IMR-90 (cell line): ENCODE measurements at regions not wholly inside any gene's neighbourhood (a gene's known extent, or its start where the extent isn't known, plus 50 kb on each side); places are given as distances from the start of the nearest gene placed in this dataset.

Source experiments
- ATAC-seq: fragments of 200-7000 bp; cut with Tn5 transposase; 2 replicates; pipeline ENCODE4 v1.9.1; 2020; ENCODE audit warnings: low read depth, mild to moderate bottlenecking, moderate library complexity
- BruUV-seq: library from RNA; stranded (reverse); fragments of 400-500 nt; replicated peaks from 2 replicates; lab custom pipeline; 2021; lab: Mats Ljungman, UMichigan
- CTCF ChIA-PET: fragments of 300-600 bp; formaldehyde crosslinking; extraction: SDS; loops from one replicate; lab custom pipeline; 2021; ENCODE audit warnings: antibody characterized with exemption; lab: Yijun Ruan, JAX
- POLR2A ChIA-PET: fragments of 300-600 bp; sonication (Branson Sonifier 250); formaldehyde crosslinking; loops from one replicate; lab custom pipeline; 2022; ENCODE audit warnings: antibody characterized with exemption; ENCODE audit not compliant: unreplicated experiment; lab: Charles Lee
- DNase-seq: peaks from one replicate; pipeline ENCODE4 v3.0.0; 2013
- H2AFZ ChIP-seq: replicated peaks from 2 replicates; pipeline ENCODE3; 2013; ENCODE audit warnings: low read length, mild to moderate bottlenecking; ENCODE audit not compliant: poor library complexity
- H2AK5ac ChIP-seq: 2 replicates; pipeline ENCODE4 v1.6.1; 2013; ENCODE audit warnings: low read depth, low read length, inconsistent platforms
- H2AK9ac ChIP-seq: replicated peaks from 2 replicates; pipeline ENCODE3; 2013; ENCODE audit warnings: mild to moderate bottlenecking, low read depth, low read length, moderate library complexity; ENCODE audit not compliant: poor library complexity
- H2BK120ac ChIP-seq: 2 replicates; pipeline ENCODE4 v1.6.1; 2013; ENCODE audit warnings: low read depth, low read length, inconsistent platforms
- H2BK15ac ChIP-seq: 3 replicates; pipeline ENCODE4 v1.6.1; 2013; ENCODE audit warnings: low read depth, low read length, inconsistent platforms
- H2BK20ac ChIP-seq: 2 replicates; pipeline ENCODE4 v1.6.1; 2013; ENCODE audit warnings: low read depth, mild to moderate bottlenecking, inconsistent platforms, low read length, moderate library complexity
- H2BK5ac ChIP-seq: 2 replicates; pipeline ENCODE4 v1.6.1; 2013; ENCODE audit warnings: mild to moderate bottlenecking, low read depth, low read length, inconsistent platforms; ENCODE audit not compliant: poor library complexity, severe bottlenecking
- H3K14ac ChIP-seq: replicated peaks from 2 replicates; pipeline ENCODE4 v1.6.1; 2013; ENCODE audit warnings: low read depth, low read length, inconsistent platforms
- H3K18ac ChIP-seq: 2 replicates; pipeline ENCODE4 v1.6.1; 2013; ENCODE audit warnings: low read depth, low read length, control low read depth
- H3K23ac ChIP-seq: 2 replicates; pipeline ENCODE4 v1.6.1; 2013; ENCODE audit warnings: low read depth, low read length, inconsistent platforms
- H3K27ac ChIP-seq: 2 replicates; pipeline ENCODE4 v1.5.1; 2013; ENCODE audit warnings: mild to moderate bottlenecking, control low read depth, low read length; ENCODE audit not compliant: insufficient read depth
- H3K27me3 ChIP-seq: 2 replicates; pipeline ENCODE4 v1.6.1; 2013; ENCODE audit warnings: low read length; ENCODE audit not compliant: control insufficient read depth, insufficient read depth
- H3K36me3 ChIP-seq: 2 replicates; pipeline ENCODE4 v1.6.1; 2013; ENCODE audit warnings: low read length, mixed read lengths; ENCODE audit not compliant: control insufficient read depth, insufficient read depth
- H3K4ac ChIP-seq: 2 replicates; pipeline ENCODE4 v1.6.1; 2013; ENCODE audit warnings: low read depth, low read length, inconsistent platforms
- H3K4me1 ChIP-seq: 2 replicates; pipeline ENCODE4 v1.6.1; 2013; ENCODE audit warnings: low read length, mixed read lengths; ENCODE audit not compliant: control insufficient read depth, insufficient read depth
- H3K4me2 ChIP-seq: 2 replicates; pipeline ENCODE4 v1.6.1; 2013; ENCODE audit warnings: low read depth, mild to moderate bottlenecking, control low read depth, low read length, moderate library complexity
- H3K4me3 ChIP-seq: 2 replicates; pipeline ENCODE4 v1.5.1; 2013; ENCODE audit warnings: low read depth, mild to moderate bottlenecking, control low read depth, low read length, moderate library complexity; ENCODE audit not compliant: insufficient read depth
- H3K56ac ChIP-seq: 2 replicates; pipeline ENCODE4 v1.6.1; 2013; ENCODE audit warnings: low read length, inconsistent platforms; ENCODE audit not compliant: insufficient read depth; ENCODE audit errors: extremely low read depth
- H3K79me1 ChIP-seq, 2 experiments: 2 replicates each; pipeline ENCODE4 v1.6.1; 2013; ENCODE audit warnings: low read length in 2 of 2, inconsistent platforms in 1 of 2, low read depth in 1 of 2
- H3K9ac ChIP-seq: 2 replicates; pipeline ENCODE4 v1.6.1; 2013; ENCODE audit warnings: low read depth, low read length, control low read depth
- H3K9me1 ChIP-seq: 2 replicates; pipeline ENCODE4 v1.6.1; 2013; ENCODE audit warnings: low read length, inconsistent platforms; ENCODE audit not compliant: insufficient read depth
- H3K9me3 ChIP-seq: 2 replicates; pipeline ENCODE4 v1.6.1; 2013; ENCODE audit warnings: low read length; ENCODE audit not compliant: control insufficient read depth, insufficient read depth
- H4K20me1 ChIP-seq: 2 replicates; pipeline ENCODE4 v1.6.1; 2013; ENCODE audit warnings: low read length, inconsistent platforms; ENCODE audit not compliant: insufficient read depth
- H4K5ac ChIP-seq: 2 replicates; pipeline ENCODE4 v1.6.1; 2013; ENCODE audit warnings: mild to moderate bottlenecking, low read depth, low read length, control low read depth
- H4K8ac ChIP-seq, 2 experiments: 2 replicates each; pipeline ENCODE4 v1.6.1; 2013; ENCODE audit warnings: low read depth in 2 of 2, low read length in 2 of 2, control low read depth in 1 of 2, inconsistent platforms in 1 of 2
- H4K91ac ChIP-seq: 2 replicates; pipeline ENCODE4 v1.6.1; 2013; ENCODE audit warnings: low read depth, low read length, inconsistent platforms; ENCODE audit not compliant: insufficient read depth
- BHLHE40 ChIP-seq: fragments of 150-350 bp; IDR thresholded peaks from 2 replicates; pipeline ENCODE4 v1.6.1; 2016; ENCODE audit warnings: mild to moderate bottlenecking, low read depth, low read length
- MAZ ChIP-seq: IDR thresholded peaks from 2 replicates; pipeline ENCODE4 v1.6.1; 2012; ENCODE audit warnings: low read depth, mild to moderate bottlenecking, low read length, improper control_type of control experiment, moderate library complexity, borderline replicate concordance
- RAD21 ChIP-seq: IDR thresholded peaks from 2 replicates; pipeline ENCODE4 v1.6.1; 2012; ENCODE audit warnings: low read length, improper control_type of control experiment
- RCOR1 ChIP-seq: IDR thresholded peaks from 2 replicates; pipeline ENCODE4 v1.6.1; 2012; ENCODE audit warnings: mild to moderate bottlenecking, low read length, improper control_type of control experiment; ENCODE audit not compliant: insufficient replicate concordance
- RFX5 ChIP-seq: IDR thresholded peaks from 2 replicates; pipeline ENCODE4 v1.8.0; 2012; ENCODE audit warnings: low read depth, mild to moderate bottlenecking, low read length, moderate library complexity
- SMC3 ChIP-seq: fragments of 150-350 bp; IDR thresholded peaks from 2 replicates; pipeline ENCODE4 v1.6.1; 2016; ENCODE audit warnings: low read depth, mild to moderate bottlenecking, antibody characterized with exemption, low read length, moderate library complexity
- WGBS, 2 experiments: methylation state at CpG; one replicate each; pipeline versions ENCODE4 v1.1.5 to v1.1.7; 2013; ENCODE audit warnings: missing lambda C conversion rate in 2 of 2; ENCODE audit not compliant: insufficient read length in 1 of 2; ENCODE audit errors: extremely low coverage in 2 of 2; 5-methylcytosine and 5-hydroxymethylcytosine counted together
- dilution Hi-C: fragments of 300-500 bp; cut with HindIII; formaldehyde crosslinking; loops from one replicate; pipeline ENCODE4 v1.14.3; 2018; ENCODE audit warnings: low sequenced_read_pairs; ENCODE audit not compliant: unreplicated experiment
- in situ Hi-C: fragments of 300-500 bp; cut with MboI; formaldehyde crosslinking; loops from 3 replicates; pipeline ENCODE4 v1.14.3; 2019; ENCODE audit warnings: low sequenced_read_pairs, inconsistent platforms, mixed read lengths
- intact Hi-C: fragments of 100-400 bp; cut with micrococcal nuclease; formaldehyde crosslinking; loops from 2 replicates; pipeline ENCODE4 v1.10.0; 2022
- TF ChIP-seq, protein P1 (sequence below): fragments of 150-350 bp; IDR thresholded peaks from 2 replicates; pipeline ENCODE4 v1.6.1; 2017; ENCODE audit warnings: mild to moderate bottlenecking, antibody characterized with exemption, low read length, low read depth

GRCh38 chr9:119802133-119802532 is 432.9 kb upstream of the BRINP1 start:
- CTCF ChIA-PET, result no interaction called here
- no peak overlapping the region for H2BK5ac ChIP-seq
- H4K20me1 ChIP-seq, result no peaks in the 10 kb centered on the region
- H3K9ac ChIP-seq, result no peak overlapping the region
- H3K79me1 ChIP-seq, result no peaks in the 10 kb centered on the region
- POLR2A ChIA-PET, result no interaction called here
- no peak overlapping the region for H2AK9ac ChIP-seq
- no peak overlapping the region for H4K91ac ChIP-seq
- H3K56ac ChIP-seq, result no peak overlapping the region
- H3K4me1 ChIP-seq, result no peaks in the 10 kb centered on the region
- H3K23ac ChIP-seq, result no peak overlapping the region
- H3K4ac ChIP-seq, result no peak overlapping the region
- H4K5ac ChIP-seq, result no peak overlapping the region
- no peak for ATAC-seq
- no peak overlapping the region for H2AFZ ChIP-seq
- no peak overlapping the region for H2AK5ac ChIP-seq
- intact Hi-C loops (no loop called here), in situ Hi-C loops (no loop called here), dilution Hi-C loops (no loop called here)
- H4K8ac ChIP-seq, result no peak overlapping the region
- H2BK20ac ChIP-seq, result no peak overlapping the region
- H3K9me3 ChIP-seq, result peaks cover 3% of the 10 kb centered on the region; the same call in 1 of the 2 replicates
- no peak overlapping the region for H3K4me3 ChIP-seq
- no peak overlapping the region for H3K14ac ChIP-seq
- H3K36me3 ChIP-seq, result no peaks in the 10 kb centered on the region
- BruUV-seq, result no TSS peak
- TF ChIP-seq, protein P1, sequence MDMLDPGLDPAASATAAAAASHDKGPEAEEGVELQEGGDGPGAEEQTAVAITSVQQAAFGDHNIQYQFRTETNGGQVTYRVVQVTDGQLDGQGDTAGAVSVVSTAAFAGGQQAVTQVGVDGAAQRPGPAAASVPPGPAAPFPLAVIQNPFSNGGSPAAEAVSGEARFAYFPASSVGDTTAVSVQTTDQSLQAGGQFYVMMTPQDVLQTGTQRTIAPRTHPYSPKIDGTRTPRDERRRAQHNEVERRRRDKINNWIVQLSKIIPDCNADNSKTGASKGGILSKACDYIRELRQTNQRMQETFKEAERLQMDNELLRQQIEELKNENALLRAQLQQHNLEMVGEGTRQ, result no peak
- TF ChIP-seq SMC3 (no peak), MAZ (no peak), RAD21 (no peak), RCOR1 (no peak), BHLHE40 (no peak), RFX5 (no peak)
- H3K27ac ChIP-seq, result no peak overlapping the region
- H2BK120ac ChIP-seq, result no peak overlapping the region
- no peak overlapping the region for H3K18ac ChIP-seq
- no peak overlapping the region for H3K4me2 ChIP-seq
- no peak for DNase-seq
- no peak overlapping the region for H2BK15ac ChIP-seq
- no peaks in the 10 kb centered on the region for H3K9me1 ChIP-seq
- H3K27me3 ChIP-seq, result no peaks in the 10 kb centered on the region
- 7% methylated on average over 2 of the region's 3 CpGs; no CpG with 5 or more reads in 1 of the 2 experiments for WGBS, 2 experiments
